ENCODE measurements at regions not wholly inside any gene's neighbourhood (a gene's known extent, or its start where the extent isn't known, plus 50 kb on each side); places are given as distances from the start of the nearest gene placed in this dataset.

- no peak for DNase-seq
Measured at GRCh38 chr3:459311-459670, 262.7 kb downstream of the CHL1 start.

- no peak for DNase-seq
Measured at GRCh38 chr3:461006-461405, 264.4 kb downstream of the CHL1 start.

- no peak for DNase-seq
Measured at GRCh38 chr3:462851-463250, 266.3 kb downstream of the CHL1 start.

- no peak for DNase-seq
Measured at GRCh38 chr3:463252-464192, 267.0 kb downstream of the CHL1 start.

- no peak for DNase-seq
Measured at GRCh38 chr3:464255-464654, 267.7 kb downstream of the CHL1 start.

- no peak for DNase-seq
Measured at GRCh38 chr3:468172-468571, 271.6 kb downstream of the CHL1 start.

- DNase-seq, result no peak
Measured at GRCh38 chr3:473033-473800, 276.7 kb downstream of the CHL1 start.

GRCh38 chr3:474828-475227 lies 278.3 kb downstream of the CHL1 start:
- DNase-seq, result no peak

GRCh38 chr3:480070-480469 lies 283.5 kb downstream of the CHL1 start:
- DNase-seq, result no peak

GRCh38 chr3:481111-481510 lies 284.5 kb downstream of the CHL1 start:
- no peak for DNase-seq

GRCh38 chr3:481680-482079 lies 285.1 kb downstream of the CHL1 start:
- DNase-seq, result no peak

- DNase-seq, result no peak
Measured at GRCh38 chr3:482479-482878, 285.9 kb downstream of the CHL1 start.

- no peak for DNase-seq
Measured at GRCh38 chr3:484341-484740, 287.8 kb downstream of the CHL1 start.

- no peak for DNase-seq
Measured at GRCh38 chr3:487614-488013, 291.1 kb downstream of the CHL1 start.

- DNase-seq, result no peak
Measured at GRCh38 chr3:492586-493316, 296.2 kb downstream of the CHL1 start.

GRCh38 chr3:494190-494589 lies 297.6 kb downstream of the CHL1 start:
- no peak for DNase-seq

GRCh38 chr3:498487-498886 lies 301.9 kb downstream of the CHL1 start:
- no peak for DNase-seq

- no peak for DNase-seq
Measured at GRCh38 chr3:499001-499761, 302.6 kb downstream of the CHL1 start.

- no peak for DNase-seq
Measured at GRCh38 chr3:502486-502885, 305.9 kb downstream of the CHL1 start.

- no peak for DNase-seq
Measured at GRCh38 chr3:513301-513700, 316.7 kb downstream of the CHL1 start.

GRCh38 chr3:514192-514591 lies 317.6 kb downstream of the CHL1 start:
- no peak for DNase-seq

GRCh38 chr3:519026-519425 lies 322.5 kb downstream of the CHL1 start:
- DNase-seq, result no peak

GRCh38 chr3:522888-523287 lies 326.3 kb downstream of the CHL1 start:
- DNase-seq, result no peak
